Panc1 (cell line): ENCODE measurements at regions not wholly inside any gene's neighbourhood (a gene's known extent, or its start where the extent isn't known, plus 50 kb on each side); places are given as distances from the start of the nearest gene placed in this dataset.

Source experiments
- ATAC-seq: fragments of 200-7000 bp; cut with Tn5 transposase; 2 replicates; pipeline ENCODE4 v1.9.1; 2020; ENCODE audit warnings: mild to moderate bottlenecking, moderate library complexity
- BruUV-seq: library from RNA; stranded (reverse); fragments of 400-500 nt; replicated peaks from 2 replicates; lab custom pipeline; 2021; lab: Mats Ljungman, UMichigan
- CTCF ChIA-PET: fragments of 300-600 bp; sonication (Branson Sonifier 250); formaldehyde crosslinking; loops from one replicate; lab custom pipeline; 2022; ENCODE audit warnings: antibody characterized with exemption; lab: Charles Lee
- POLR2A ChIA-PET: fragments of 300-600 bp; sonication (Branson Sonifier 250); formaldehyde crosslinking; loops from one replicate; lab custom pipeline; 2022; ENCODE audit warnings: antibody characterized with exemption; lab: Charles Lee
- DNase-seq: peaks from one replicate; pipeline ENCODE4 v3.0.0-alpha.2; 2010; ENCODE audit warnings: low read depth, low spot score
- H3K27ac ChIP-seq: 2 replicates; pipeline ENCODE4 v1.5.1; 2011; ENCODE audit warnings: mild to moderate bottlenecking, low read length, inconsistent platforms
- H3K27me3 ChIP-seq: fragments of 200-500 bp; sonication (Bioruptor generic); 2 replicates; pipeline ENCODE4 v1.6.0; 2014; ENCODE audit warnings: low read length, inconsistent platforms; ENCODE audit not compliant: control insufficient read depth, insufficient read depth
- H3K36me3 ChIP-seq: fragments of 200-500 bp; sonication (Bioruptor generic); 2 replicates; pipeline ENCODE4 v1.5.1; 2014; ENCODE audit warnings: inconsistent platforms, mild to moderate bottlenecking, low read length, moderate library complexity; ENCODE audit not compliant: control insufficient read depth, insufficient read depth
- H3K4me1 ChIP-seq: 2 replicates; pipeline ENCODE4 v1.5.1; 2011; ENCODE audit warnings: inconsistent platforms, mild to moderate bottlenecking, low read length, moderate library complexity; ENCODE audit not compliant: control insufficient read depth, insufficient read depth
- H3K4me3 ChIP-seq, 2 experiments: 2 replicates each; pipeline ENCODE4 v1.5.1; 2011 to 2012; ENCODE audit warnings: low read depth in 2 of 2, low read length in 2 of 2, mild to moderate bottlenecking in 2 of 2, inconsistent platforms in 1 of 2, moderate library complexity in 1 of 2
- H3K9me3 ChIP-seq: fragments of 200-500 bp; sonication (Bioruptor generic); 2 replicates; pipeline ENCODE4 v1.5.1; 2014; ENCODE audit warnings: low read depth, mild to moderate bottlenecking, inconsistent platforms, low read length, moderate library complexity; ENCODE audit not compliant: control insufficient read depth, insufficient read depth
- CTCF ChIP-seq: fragments of 450-650 bp; IDR thresholded peaks from 2 replicates; pipeline ENCODE4 v1.5.1; 2017; ENCODE audit warnings: mild to moderate bottlenecking
- POLR2AphosphoS5 ChIP-seq: IDR thresholded peaks from 2 replicates; pipeline ENCODE4 v1.6.1; 2012; ENCODE audit warnings: mild to moderate bottlenecking, low read depth, low read length, moderate library complexity
- REST ChIP-seq, 2 experiments: IDR thresholded peaks; 2 replicates each; pipeline ENCODE4 v1.6.1; 2011 to 2012; ENCODE audit warnings: low read depth in 2 of 2, control low read depth in 1 of 2, low read length in 1 of 2, mild to moderate bottlenecking in 1 of 2, moderate library complexity in 1 of 2; ENCODE audit not compliant: insufficient read depth in 1 of 2
- SIN3A ChIP-seq: IDR thresholded peaks from 2 replicates; pipeline ENCODE4 v1.6.1; 2012; ENCODE audit warnings: low read depth, mild to moderate bottlenecking, low read length, moderate library complexity, borderline replicate concordance; ENCODE audit not compliant: insufficient read depth
- TCF7L2 ChIP-seq: IDR thresholded peaks from 2 replicates; pipeline ENCODE4 v1.6.1; 2011; ENCODE audit warnings: mild to moderate bottlenecking, low read depth, low read length, inconsistent platforms
- in situ Hi-C: cut with HindIII; loops from 2 replicates; pipeline ENCODE4 v1.10.0; 2016; ENCODE audit warnings: low sequenced_read_pairs, low pct_unique_long_range_greater_than_20kb
- intact Hi-C: fragments of 100-400 bp; cut with micrococcal nuclease; formaldehyde crosslinking; loops from one replicate; pipeline ENCODE4 v1.10.0; 2022; ENCODE audit not compliant: unreplicated experiment

GRCh38 chr5:29218138-29218537 lies 1975.3 kb upstream of the CDH6 start:
- BruUV-seq = no TSS peak
- intact Hi-C loops = no loop called here
- no peak for TF ChIP-seq SIN3A
- no peak for TF ChIP-seq REST (IDR thresholded peaks at IDR 0.05; ENCODE audit: insufficient read depth in 1 of 2, low read depth in 2 of 2, low read length in 1 of 2)
- TF ChIP-seq POLR2AphosphoS5 = no peak
- TF ChIP-seq CTCF = no peak; the same call in 1 of the 2 replicates
- TF ChIP-seq TCF7L2 = no peak
- H3K27me3 ChIP-seq = no peaks in the 10 kb centered on the region
- DNase-seq = no peak
- H3K4me1 ChIP-seq = no peaks in the 10 kb centered on the region
- ChIA-PET CTCF (no interaction called here), POLR2A (no interaction called here)
- H3K36me3 ChIP-seq = no peaks in the 10 kb centered on the region
- no peak overlapping the region for H3K4me3 ChIP-seq
- H3K9me3 ChIP-seq = no peaks in the 10 kb centered on the region
- no peak for ATAC-seq
- no peak overlapping the region for H3K27ac ChIP-seq
- in situ Hi-C loops = no loop called here

GRCh38 chr5:29214839-29215238 lies 1978.6 kb upstream of the CDH6 start:
- CTCF ChIA-PET = interaction anchor here (0.7 kb wide), 1 partner anchor 1913 kb away, joined by 5 read pairs; no protein-coding TSS in a partner anchor
- Histone ChIP-seq H3K36me3 (no peaks in the 10 kb centered on the region), H3K4me1 (no peaks in the 10 kb centered on the region), H3K9me3 (no peaks in the 10 kb centered on the region), H3K27ac (no peak overlapping the region), H3K4me3 (no peak overlapping the region), H3K27me3 (no peaks in the 10 kb centered on the region)
- TF ChIP-seq SIN3A (no peak), CTCF (no peak), POLR2AphosphoS5 (no peak), TCF7L2 (no peak), REST (IDR thresholded peaks at IDR 0.05; ENCODE audit: insufficient read depth in 1 of 2, low read depth in 2 of 2, low read length in 1 of 2) (no peak)
- in situ Hi-C loops (no loop called here), intact Hi-C loops (no loop called here)
- BruUV-seq = no TSS peak
- ATAC-seq (no peak), DNase-seq (no peak)
- POLR2A ChIA-PET = no interaction called here
